MM.1S (cell line): ENCODE measurements at regions not wholly inside any gene's neighbourhood (a gene's known extent, or its start where the extent isn't known, plus 50 kb on each side); places are given as distances from the start of the nearest gene placed in this dataset.

ENCODE experiments used
- EZH2 ChIP-seq: fragments of 300-600 bp; sonication (generic); optimal IDR thresholded peaks from 2 replicates; pipeline ENCODE3; 2017; ENCODE audit warnings: low read depth, mild to moderate bottlenecking, antibody characterized with exemption, low read length, mixed read lengths
- TF ChIP-seq, protein P1 (sequence below): fragments of 300-600 bp; sonication (generic); IDR thresholded peaks from 2 replicates; pipeline ENCODE4 v1.5.1; 2016; ENCODE audit warnings: antibody characterized with exemption, low read length, mixed read lengths

GRCh38 chr10:31644931-31645633, 283.5 kb downstream of the ARHGAP12 start:
- TF ChIP-seq, protein P1, sequence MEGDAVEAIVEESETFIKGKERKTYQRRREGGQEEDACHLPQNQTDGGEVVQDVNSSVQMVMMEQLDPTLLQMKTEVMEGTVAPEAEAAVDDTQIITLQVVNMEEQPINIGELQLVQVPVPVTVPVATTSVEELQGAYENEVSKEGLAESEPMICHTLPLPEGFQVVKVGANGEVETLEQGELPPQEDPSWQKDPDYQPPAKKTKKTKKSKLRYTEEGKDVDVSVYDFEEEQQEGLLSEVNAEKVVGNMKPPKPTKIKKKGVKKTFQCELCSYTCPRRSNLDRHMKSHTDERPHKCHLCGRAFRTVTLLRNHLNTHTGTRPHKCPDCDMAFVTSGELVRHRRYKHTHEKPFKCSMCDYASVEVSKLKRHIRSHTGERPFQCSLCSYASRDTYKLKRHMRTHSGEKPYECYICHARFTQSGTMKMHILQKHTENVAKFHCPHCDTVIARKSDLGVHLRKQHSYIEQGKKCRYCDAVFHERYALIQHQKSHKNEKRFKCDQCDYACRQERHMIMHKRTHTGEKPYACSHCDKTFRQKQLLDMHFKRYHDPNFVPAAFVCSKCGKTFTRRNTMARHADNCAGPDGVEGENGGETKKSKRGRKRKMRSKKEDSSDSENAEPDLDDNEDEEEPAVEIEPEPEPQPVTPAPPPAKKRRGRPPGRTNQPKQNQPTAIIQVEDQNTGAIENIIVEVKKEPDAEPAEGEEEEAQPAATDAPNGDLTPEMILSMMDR: no peak
- TF ChIP-seq EZH2: no peak
